GM23338 (cell line): ENCODE measurements at regions not wholly inside any gene's neighbourhood (a gene's known extent, or its start where the extent isn't known, plus 50 kb on each side); places are given as distances from the start of the nearest gene placed in this dataset.

Experiments used
- ATAC-seq: fragments of 200-7000 bp; cut with Tn5 transposase; 3 replicates; pipeline ENCODE4 v1.9.1; 2020
- DNase-seq: peaks from one replicate; pipeline ENCODE4 v3.0.0-alpha.2; 2015; ENCODE audit warnings: low spot score
- H2AFZ ChIP-seq: fragments of 200-600 bp; sonication (generic); 2 replicates; pipeline ENCODE4 v1.8.0; 2016; ENCODE audit warnings: antibody characterized with exemption, mild to moderate bottlenecking, moderate library complexity
- H3F3A ChIP-seq: fragments of 200-600 bp; sonication (generic); replicated peaks from 2 replicates; pipeline ENCODE4 v1.8.0; 2017; ENCODE audit warnings: antibody characterized with exemption, mixed run types, low read depth
- H3K27ac ChIP-seq: fragments of 200-600 bp; sonication (generic); 2 replicates; pipeline ENCODE4 v1.6.1; 2016; ENCODE audit warnings: low read depth
- H3K27me3 ChIP-seq: fragments of 200-600 bp; sonication (generic); 2 replicates; pipeline ENCODE4 v1.8.0; 2016; ENCODE audit warnings: mild to moderate bottlenecking, mixed run types, moderate library complexity; ENCODE audit not compliant: insufficient read depth
- H3K36me3 ChIP-seq: fragments of 200-600 bp; sonication (generic); 2 replicates; pipeline ENCODE4 v1.8.0; 2016; ENCODE audit warnings: mild to moderate bottlenecking; ENCODE audit not compliant: insufficient read depth
- H3K4me1 ChIP-seq: fragments of 200-600 bp; sonication (generic); 2 replicates; pipeline ENCODE4 v1.8.0; 2016; ENCODE audit warnings: mild to moderate bottlenecking, moderate library complexity; ENCODE audit not compliant: insufficient read depth
- H3K4me2 ChIP-seq: fragments of 200-600 bp; sonication (generic); 2 replicates; pipeline ENCODE4 v1.7.1; 2017; ENCODE audit warnings: mixed run types
- H3K4me3 ChIP-seq: fragments of 200-600 bp; sonication (generic); 2 replicates; pipeline ENCODE4 v1.6.1; 2016; ENCODE audit warnings: mixed run types
- H3K79me2 ChIP-seq: fragments of 200-600 bp; sonication (generic); replicated peaks from 2 replicates; pipeline ENCODE4 v1.8.0; 2017; ENCODE audit warnings: mild to moderate bottlenecking; ENCODE audit not compliant: insufficient read depth
- H3K9me2 ChIP-seq: fragments of 200-600 bp; sonication (generic); 2 replicates; pipeline ENCODE4 v1.8.0; 2017; ENCODE audit not compliant: insufficient read depth
- H4K20me1 ChIP-seq: fragments of 200-600 bp; sonication (generic); replicated peaks from 2 replicates; pipeline ENCODE4 v1.8.0; 2017; ENCODE audit warnings: mild to moderate bottlenecking; ENCODE audit not compliant: insufficient read depth
- H3K27ac Mint-ChIP-seq: 2 replicates; pipeline ENCODE4 v1.8.0; 2020; ENCODE audit warnings: inconsistent platforms, mild to moderate bottlenecking, moderate library complexity, mixed read lengths
- H3K27me3 Mint-ChIP-seq: 3 replicates; pipeline ENCODE4 v1.8.0; 2022; ENCODE audit warnings: low read depth, mild to moderate bottlenecking, moderate library complexity, mixed read lengths, inconsistent platforms; ENCODE audit not compliant: insufficient read depth, poor library complexity
- H3K36me3 Mint-ChIP-seq: 3 replicates; pipeline ENCODE4 v1.8.0; 2021; ENCODE audit warnings: low read depth, mild to moderate bottlenecking, inconsistent platforms, moderate library complexity, mixed read lengths
- H3K4me1 Mint-ChIP-seq: 3 replicates; pipeline ENCODE4 v1.8.0; 2020; ENCODE audit warnings: mild to moderate bottlenecking, inconsistent platforms, mixed read lengths
- H3K4me3 Mint-ChIP-seq: 3 replicates; pipeline ENCODE4 v1.8.0; 2021; ENCODE audit warnings: moderate library complexity, mild to moderate bottlenecking, inconsistent platforms, mixed read lengths
- H3K9me3 Mint-ChIP-seq: 3 replicates; pipeline ENCODE4 v1.8.0; 2020; ENCODE audit warnings: moderate library complexity, mild to moderate bottlenecking, inconsistent platforms, mixed read lengths
- CREB1 ChIP-seq: fragments of 250-450 bp; sonication (Bioruptor Pico); IDR thresholded peaks from 2 replicates; pipeline ENCODE4 v1.5.0; 2020; ENCODE audit warnings: low read depth, mild to moderate bottlenecking, moderate library complexity
- EZH2 ChIP-seq: fragments of 200-600 bp; sonication (generic); IDR thresholded peaks from one replicate; pipeline ENCODE4 v1.8.0; 2017; ENCODE audit warnings: antibody characterized with exemption, mild to moderate bottlenecking, low read depth; ENCODE audit not compliant: unreplicated experiment
- EZH2phosphoT487 ChIP-seq: fragments of 200-600 bp; sonication (generic); IDR thresholded peaks from one replicate; pipeline ENCODE4 v1.8.1; 2018; ENCODE audit warnings: antibody characterized with exemption; ENCODE audit not compliant: unreplicated experiment
- JUNB ChIP-seq: IDR thresholded peaks from one replicate; pipeline ENCODE4 v1.6.1; 2016; ENCODE audit warnings: antibody characterized with exemption; ENCODE audit not compliant: unreplicated experiment
- POLR2AphosphoS5 ChIP-seq: IDR thresholded peaks from 2 replicates; pipeline ENCODE4 v1.6.1; 2016; ENCODE audit warnings: antibody characterized with exemption, low read depth
- ZNF114 ChIP-seq: fragments of 250-450 bp; sonication (Bioruptor Pico); IDR thresholded peaks from 2 replicates; pipeline ENCODE4 v1.5.0; 2020; ENCODE audit warnings: mild to moderate bottlenecking, moderate library complexity
- ZNF331 ChIP-seq: fragments of 250-450 bp; sonication (Bioruptor Pico); IDR thresholded peaks from 2 replicates; pipeline ENCODE4 v1.5.0; 2020; ENCODE audit warnings: low read depth, mild to moderate bottlenecking, moderate library complexity
- TF ChIP-seq, protein P1 (sequence below): fragments of 250-450 bp; sonication (Bioruptor Pico); IDR thresholded peaks from 2 replicates; pipeline ENCODE4 v1.5.0; 2020; ENCODE audit warnings: mild to moderate bottlenecking, moderate library complexity
- TF ChIP-seq, protein P2 (sequence below), 2 experiments: fragments of 200-600 bp in 1 of 2; sonication (generic) in 1 of 2; conservative IDR thresholded peaks; 2 replicates each; pipeline versions ENCODE4 v1.5.1 to v1.6.1; 2016 to 2017; ENCODE audit warnings: antibody characterized with exemption in 2 of 2, low read depth in 2 of 2, mild to moderate bottlenecking in 2 of 2, moderate library complexity in 1 of 2
- TF ChIP-seq, protein P3 (sequence below): IDR thresholded peaks from one replicate; pipeline ENCODE4 v1.6.1; 2018; ENCODE audit warnings: antibody characterized with exemption; ENCODE audit not compliant: unreplicated experiment

DNA sequence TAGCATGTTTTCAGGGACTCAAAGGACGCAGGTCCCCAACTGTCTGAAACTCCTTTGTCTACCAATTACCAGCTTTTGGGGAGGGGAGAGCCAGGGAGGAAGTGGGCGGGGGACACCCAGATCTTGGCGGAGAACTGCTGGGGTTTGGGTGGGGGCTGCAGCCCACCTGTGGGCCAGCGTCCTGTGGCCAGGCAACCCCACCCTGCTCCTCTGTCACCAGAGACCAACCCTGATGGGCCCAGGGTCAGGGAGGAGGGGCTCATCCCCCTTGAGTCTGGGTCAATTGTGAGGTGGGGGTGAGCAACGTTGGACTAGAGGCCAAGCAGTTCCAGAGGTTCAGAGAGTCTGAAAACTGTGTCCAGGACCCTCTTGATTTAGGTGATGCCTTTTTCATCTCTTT, 96.1 kb upstream of the TARDBP start:
- Mint-ChIP-seq H3K9me3 (no peaks in the 10 kb centered on the region), H3K27ac (no peak overlapping the region), H3K27me3 (peaks cover 5% of the 10 kb centered on the region), H3K36me3 (no peaks in the 10 kb centered on the region), H3K4me1 (peaks cover 5% of the 10 kb centered on the region), H3K4me3 (no peak overlapping the region)
- Histone ChIP-seq H2AFZ (0 out of 2 replicates have a peak overlapping the region, but pooled peaks have one; percentile 47), H3K79me2 (no peaks in the 10 kb centered on the region), H3K4me3 (no peak overlapping the region), H3K36me3 (no peaks in the 10 kb centered on the region), H4K20me1 (no peaks in the 10 kb centered on the region), H3K27me3 (no peaks in the 10 kb centered on the region), H3K4me2 (no peak overlapping the region), H3K4me1 (no peaks in the 10 kb centered on the region; the same call in 1 of the 2 replicates), H3K27ac (no peak overlapping the region), H3K9me2 (no peaks in the 10 kb centered on the region), H3F3A (no peaks in the 10 kb centered on the region)
- ATAC-seq (no peak), DNase-seq (no peak)
- no peak for TF ChIP-seq CREB1 (CRISPR knock-in tag)
- TF ChIP-seq, protein P1, sequence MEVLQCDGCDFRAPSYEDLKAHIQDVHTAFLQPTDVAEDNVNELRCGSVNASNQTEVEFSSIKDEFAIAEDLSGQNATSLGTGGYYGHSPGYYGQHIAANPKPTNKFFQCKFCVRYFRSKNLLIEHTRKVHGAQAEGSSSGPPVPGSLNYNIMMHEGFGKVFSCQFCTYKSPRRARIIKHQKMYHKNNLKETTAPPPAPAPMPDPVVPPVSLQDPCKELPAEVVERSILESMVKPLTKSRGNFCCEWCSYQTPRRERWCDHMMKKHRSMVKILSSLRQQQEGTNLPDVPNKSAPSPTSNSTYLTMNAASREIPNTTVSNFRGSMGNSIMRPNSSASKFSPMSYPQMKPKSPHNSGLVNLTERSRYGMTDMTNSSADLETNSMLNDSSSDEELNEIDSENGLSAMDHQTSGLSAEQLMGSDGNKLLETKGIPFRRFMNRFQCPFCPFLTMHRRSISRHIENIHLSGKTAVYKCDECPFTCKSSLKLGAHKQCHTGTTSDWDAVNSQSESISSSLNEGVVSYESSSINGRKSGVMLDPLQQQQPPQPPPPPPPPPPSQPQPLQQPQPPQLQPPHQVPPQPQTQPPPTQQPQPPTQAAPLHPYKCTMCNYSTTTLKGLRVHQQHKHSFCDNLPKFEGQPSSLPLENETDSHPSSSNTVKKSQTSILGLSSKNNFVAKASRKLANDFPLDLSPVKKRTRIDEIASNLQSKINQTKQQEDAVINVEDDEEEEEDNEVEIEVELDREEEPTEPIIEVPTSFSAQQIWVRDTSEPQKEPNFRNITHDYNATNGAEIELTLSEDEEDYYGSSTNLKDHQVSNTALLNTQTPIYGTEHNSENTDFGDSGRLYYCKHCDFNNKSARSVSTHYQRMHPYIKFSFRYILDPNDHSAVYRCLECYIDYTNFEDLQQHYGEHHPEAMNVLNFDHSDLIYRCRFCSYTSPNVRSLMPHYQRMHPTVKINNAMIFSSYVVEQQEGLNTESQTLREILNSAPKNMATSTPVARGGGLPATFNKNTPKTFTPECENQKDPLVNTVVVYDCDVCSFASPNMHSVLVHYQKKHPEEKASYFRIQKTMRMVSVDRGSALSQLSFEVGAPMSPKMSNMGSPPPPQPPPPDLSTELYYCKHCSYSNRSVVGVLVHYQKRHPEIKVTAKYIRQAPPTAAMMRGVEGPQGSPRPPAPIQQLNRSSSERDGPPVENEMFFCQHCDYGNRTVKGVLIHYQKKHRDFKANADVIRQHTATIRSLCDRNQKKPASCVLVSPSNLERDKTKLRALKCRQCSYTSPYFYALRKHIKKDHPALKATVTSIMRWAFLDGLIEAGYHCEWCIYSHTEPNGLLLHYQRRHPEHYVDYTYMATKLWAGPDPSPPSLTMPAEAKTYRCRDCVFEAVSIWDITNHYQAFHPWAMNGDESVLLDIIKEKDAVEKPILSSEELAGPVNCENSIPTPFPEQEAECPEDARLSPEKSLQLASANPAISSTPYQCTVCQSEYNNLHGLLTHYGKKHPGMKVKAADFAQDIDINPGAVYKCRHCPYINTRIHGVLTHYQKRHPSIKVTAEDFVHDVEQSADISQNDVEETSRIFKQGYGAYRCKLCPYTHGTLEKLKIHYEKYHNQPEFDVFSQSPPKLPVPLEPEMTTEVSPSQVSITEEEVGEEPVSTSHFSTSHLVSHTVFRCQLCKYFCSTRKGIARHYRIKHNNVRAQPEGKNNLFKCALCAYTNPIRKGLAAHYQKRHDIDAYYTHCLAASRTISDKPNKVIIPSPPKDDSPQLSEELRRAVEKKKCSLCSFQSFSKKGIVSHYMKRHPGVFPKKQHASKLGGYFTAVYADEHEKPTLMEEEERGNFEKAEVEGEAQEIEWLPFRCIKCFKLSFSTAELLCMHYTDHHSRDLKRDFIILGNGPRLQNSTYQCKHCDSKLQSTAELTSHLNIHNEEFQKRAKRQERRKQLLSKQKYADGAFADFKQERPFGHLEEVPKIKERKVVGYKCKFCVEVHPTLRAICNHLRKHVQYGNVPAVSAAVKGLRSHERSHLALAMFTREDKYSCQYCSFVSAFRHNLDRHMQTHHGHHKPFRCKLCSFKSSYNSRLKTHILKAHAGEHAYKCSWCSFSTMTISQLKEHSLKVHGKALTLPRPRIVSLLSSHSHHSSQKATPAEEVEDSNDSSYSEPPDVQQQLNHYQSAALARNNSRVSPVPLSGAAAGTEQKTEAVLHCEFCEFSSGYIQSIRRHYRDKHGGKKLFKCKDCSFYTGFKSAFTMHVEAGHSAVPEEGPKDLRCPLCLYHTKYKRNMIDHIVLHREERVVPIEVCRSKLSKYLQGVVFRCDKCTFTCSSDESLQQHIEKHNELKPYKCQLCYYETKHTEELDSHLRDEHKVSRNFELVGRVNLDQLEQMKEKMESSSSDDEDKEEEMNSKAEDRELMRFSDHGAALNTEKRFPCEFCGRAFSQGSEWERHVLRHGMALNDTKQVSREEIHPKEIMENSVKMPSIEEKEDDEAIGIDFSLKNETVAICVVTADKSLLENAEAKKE (CRISPR knock-in tag) = no peak
- no peak for TF ChIP-seq ZNF114
- TF ChIP-seq EZH2 = no peak
- TF ChIP-seq EZH2phosphoT487 = no peak
- TF ChIP-seq, protein P2, sequence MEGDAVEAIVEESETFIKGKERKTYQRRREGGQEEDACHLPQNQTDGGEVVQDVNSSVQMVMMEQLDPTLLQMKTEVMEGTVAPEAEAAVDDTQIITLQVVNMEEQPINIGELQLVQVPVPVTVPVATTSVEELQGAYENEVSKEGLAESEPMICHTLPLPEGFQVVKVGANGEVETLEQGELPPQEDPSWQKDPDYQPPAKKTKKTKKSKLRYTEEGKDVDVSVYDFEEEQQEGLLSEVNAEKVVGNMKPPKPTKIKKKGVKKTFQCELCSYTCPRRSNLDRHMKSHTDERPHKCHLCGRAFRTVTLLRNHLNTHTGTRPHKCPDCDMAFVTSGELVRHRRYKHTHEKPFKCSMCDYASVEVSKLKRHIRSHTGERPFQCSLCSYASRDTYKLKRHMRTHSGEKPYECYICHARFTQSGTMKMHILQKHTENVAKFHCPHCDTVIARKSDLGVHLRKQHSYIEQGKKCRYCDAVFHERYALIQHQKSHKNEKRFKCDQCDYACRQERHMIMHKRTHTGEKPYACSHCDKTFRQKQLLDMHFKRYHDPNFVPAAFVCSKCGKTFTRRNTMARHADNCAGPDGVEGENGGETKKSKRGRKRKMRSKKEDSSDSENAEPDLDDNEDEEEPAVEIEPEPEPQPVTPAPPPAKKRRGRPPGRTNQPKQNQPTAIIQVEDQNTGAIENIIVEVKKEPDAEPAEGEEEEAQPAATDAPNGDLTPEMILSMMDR (conservative IDR thresholded peaks at IDR 0.05; ENCODE audit: low read depth in 2 of 2) = no peak
- TF ChIP-seq JUNB = no peak
- TF ChIP-seq POLR2AphosphoS5 = no peak
- TF ChIP-seq, protein P3, sequence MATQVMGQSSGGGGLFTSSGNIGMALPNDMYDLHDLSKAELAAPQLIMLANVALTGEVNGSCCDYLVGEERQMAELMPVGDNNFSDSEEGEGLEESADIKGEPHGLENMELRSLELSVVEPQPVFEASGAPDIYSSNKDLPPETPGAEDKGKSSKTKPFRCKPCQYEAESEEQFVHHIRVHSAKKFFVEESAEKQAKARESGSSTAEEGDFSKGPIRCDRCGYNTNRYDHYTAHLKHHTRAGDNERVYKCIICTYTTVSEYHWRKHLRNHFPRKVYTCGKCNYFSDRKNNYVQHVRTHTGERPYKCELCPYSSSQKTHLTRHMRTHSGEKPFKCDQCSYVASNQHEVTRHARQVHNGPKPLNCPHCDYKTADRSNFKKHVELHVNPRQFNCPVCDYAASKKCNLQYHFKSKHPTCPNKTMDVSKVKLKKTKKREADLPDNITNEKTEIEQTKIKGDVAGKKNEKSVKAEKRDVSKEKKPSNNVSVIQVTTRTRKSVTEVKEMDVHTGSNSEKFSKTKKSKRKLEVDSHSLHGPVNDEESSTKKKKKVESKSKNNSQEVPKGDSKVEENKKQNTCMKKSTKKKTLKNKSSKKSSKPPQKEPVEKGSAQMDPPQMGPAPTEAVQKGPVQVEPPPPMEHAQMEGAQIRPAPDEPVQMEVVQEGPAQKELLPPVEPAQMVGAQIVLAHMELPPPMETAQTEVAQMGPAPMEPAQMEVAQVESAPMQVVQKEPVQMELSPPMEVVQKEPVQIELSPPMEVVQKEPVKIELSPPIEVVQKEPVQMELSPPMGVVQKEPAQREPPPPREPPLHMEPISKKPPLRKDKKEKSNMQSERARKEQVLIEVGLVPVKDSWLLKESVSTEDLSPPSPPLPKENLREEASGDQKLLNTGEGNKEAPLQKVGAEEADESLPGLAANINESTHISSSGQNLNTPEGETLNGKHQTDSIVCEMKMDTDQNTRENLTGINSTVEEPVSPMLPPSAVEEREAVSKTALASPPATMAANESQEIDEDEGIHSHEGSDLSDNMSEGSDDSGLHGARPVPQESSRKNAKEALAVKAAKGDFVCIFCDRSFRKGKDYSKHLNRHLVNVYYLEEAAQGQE = no peak
- TF ChIP-seq ZNF331 (CRISPR knock-in tag) = no peak
